Neuronal stem cell (in vitro differentiated cells): ENCODE measurements at regions not wholly inside any gene's neighbourhood (a gene's known extent, or its start where the extent isn't known, plus 50 kb on each side); places are given as distances from the start of the nearest gene placed in this dataset.
"Not testable (repeated sequence)": the region's sequence is repeated elsewhere in the genome, so short reads cannot be mapped to it uniquely, and the experiment has no call there.

Experiments used
- DNase-seq: peaks from one replicate; pipeline ENCODE4 v3.0.0-alpha.2; 2013; ENCODE audit warnings: low spot score
- H2AFZ ChIP-seq: one replicate; pipeline ENCODE4 v1.6.1; 2013; ENCODE audit warnings: mild to moderate bottlenecking, low read length, inconsistent platforms
- H2AK5ac ChIP-seq: 2 replicates; pipeline ENCODE4 v1.6.1; 2013; ENCODE audit warnings: low read depth, mild to moderate bottlenecking, inconsistent platforms, low read length, moderate library complexity, mixed read lengths
- H2BK120ac ChIP-seq: 2 replicates; pipeline ENCODE4 v1.6.1; 2013; ENCODE audit warnings: low read depth, mild to moderate bottlenecking, inconsistent platforms, low read length, moderate library complexity, mixed read lengths
- H2BK12ac ChIP-seq: one replicate; pipeline ENCODE4 v1.6.1; 2013; ENCODE audit warnings: low read length, inconsistent platforms
- H2BK15ac ChIP-seq: 2 replicates; pipeline ENCODE4 v1.6.1; 2013; ENCODE audit warnings: mild to moderate bottlenecking, low read length, inconsistent platforms, mixed read lengths
- H2BK5ac ChIP-seq: one replicate; pipeline ENCODE4 v1.6.1; 2013; ENCODE audit warnings: inconsistent platforms, mild to moderate bottlenecking, low read length, moderate library complexity
- H3K14ac ChIP-seq: one replicate; pipeline ENCODE4 v1.6.1; 2013; ENCODE audit warnings: low read length, inconsistent platforms
- H3K18ac ChIP-seq: 2 replicates; pipeline ENCODE4 v1.6.1; 2013; ENCODE audit warnings: low read length, inconsistent platforms
- H3K23ac ChIP-seq: 2 replicates; pipeline ENCODE4 v1.6.1; 2013; ENCODE audit warnings: low read depth, mild to moderate bottlenecking, mixed read lengths, low read length, inconsistent platforms; ENCODE audit not compliant: poor library complexity
- H3K27ac ChIP-seq: replicated peaks from 3 replicates; pipeline ENCODE4 v1.5.1; 2013; ENCODE audit warnings: low read length, inconsistent platforms
- H3K27me3 ChIP-seq, 3 experiments: 2 replicates each; pipeline ENCODE4 v1.6.1; 2013; ENCODE audit warnings: low read length in 3 of 3, mild to moderate bottlenecking in 2 of 3, inconsistent platforms in 1 of 3, low read depth in 1 of 3, mixed read lengths in 1 of 3, moderate library complexity in 1 of 3; ENCODE audit not compliant: control insufficient read depth in 3 of 3, insufficient read depth in 3 of 3
- H3K36me3 ChIP-seq, 2 donors: replicated peaks in 1 of 2; 2 replicates each; pipeline ENCODE4 v1.6.1; 2013; ENCODE audit warnings: low read length in 2 of 2; ENCODE audit not compliant: control insufficient read depth in 2 of 2, insufficient read depth in 2 of 2
- H3K4ac ChIP-seq: 2 replicates; pipeline ENCODE4 v1.6.1; 2013; ENCODE audit warnings: inconsistent platforms, mild to moderate bottlenecking, low read length, moderate library complexity
- H3K4me1 ChIP-seq, 2 donors: 1 replicate in 1 of 2; 2 replicates in 1 of 2; pipeline ENCODE4 v1.6.1; 2013; ENCODE audit warnings: low read length in 2 of 2, low read depth in 1 of 2; ENCODE audit not compliant: control insufficient read depth in 2 of 2, insufficient read depth in 1 of 2
- H3K4me2 ChIP-seq: one replicate; pipeline ENCODE4 v1.6.1; 2013; ENCODE audit warnings: mild to moderate bottlenecking, low read length, inconsistent platforms; ENCODE audit not compliant: insufficient read depth, poor library complexity, severe bottlenecking
- H3K4me3 ChIP-seq, 2 donors: 2 replicates each; pipeline ENCODE4 v1.5.1; 2013; ENCODE audit warnings: low read length in 2 of 2, mild to moderate bottlenecking in 2 of 2, inconsistent platforms in 1 of 2, moderate library complexity in 1 of 2
- H3K79me1 ChIP-seq: one replicate; pipeline ENCODE4 v1.6.1; 2013; ENCODE audit warnings: low read depth, mild to moderate bottlenecking, inconsistent platforms, low read length, moderate library complexity
- H3K9ac ChIP-seq: one replicate; pipeline ENCODE4 v1.6.1; 2013; ENCODE audit warnings: mild to moderate bottlenecking, low read depth, low read length, inconsistent platforms; ENCODE audit not compliant: poor library complexity
- H3K9me3 ChIP-seq, 2 donors: replicated peaks in 1 of 2; 2 replicates each; pipeline versions ENCODE3 to v1.6.1; 2013; ENCODE audit warnings: low read length in 2 of 2, mild to moderate bottlenecking in 2 of 2, inconsistent platforms in 1 of 2, low read depth in 1 of 2, mixed read lengths in 1 of 2, moderate library complexity in 1 of 2; ENCODE audit not compliant: control insufficient read depth in 2 of 2, insufficient read depth in 1 of 2
- H4K8ac ChIP-seq: one replicate; pipeline ENCODE4 v1.6.1; 2013; ENCODE audit warnings: low read depth, mild to moderate bottlenecking, inconsistent platforms, low read length, moderate library complexity
- H4K91ac ChIP-seq: one replicate; pipeline ENCODE4 v1.6.1; 2013; ENCODE audit warnings: low read length, low read depth, mild to moderate bottlenecking, inconsistent platforms; ENCODE audit not compliant: poor library complexity
- WGBS, 2 donors: extraction: QIAGEN DNeasy Blood & Tissue Kit; methylation state at CpG; one replicate each; pipeline ENCODE4 v1.1.7; 2013; ENCODE audit warnings: missing lambda C conversion rate in 2 of 2, mixed read lengths in 1 of 2; ENCODE audit not compliant: insufficient read length in 2 of 2, insufficient replicate concordance in 1 of 2; ENCODE audit errors: extremely low coverage in 2 of 2; 5-methylcytosine and 5-hydroxymethylcytosine counted together

GRCh38 chr10:106027240-106027639, 1137.3 kb downstream of the SORCS1 start:
- Histone ChIP-seq H3K36me3 (no peaks in the 10 kb centered on the region), H3K23ac (no peak overlapping the region), H2BK12ac (no peak overlapping the region), H3K27me3 (no peaks in the 10 kb centered on the region), H3K14ac (no peak overlapping the region), H3K4ac (no peak overlapping the region), H2AK5ac (no peak overlapping the region), H3K9ac (no peak overlapping the region), H2AFZ (no peak overlapping the region), H3K79me1 (no peaks in the 10 kb centered on the region), H3K9me3 (no peaks in the 10 kb centered on the region), H2BK5ac (no peak overlapping the region), H2BK120ac (no peak overlapping the region), H3K27ac (no peak overlapping the region), H3K18ac (no peak overlapping the region), H3K4me3 (no peak overlapping the region), H3K4me2 (no peak overlapping the region), H2BK15ac (no peak overlapping the region), H4K91ac (no peak overlapping the region), H4K8ac (no peak overlapping the region), H3K4me1 (peaks cover 0 to 3% of the 10 kb centered on the region in 2 donors)
- DNase-seq, result no peak
- no CpG with 5 or more reads among the region's 1 CpG for WGBS, 2 donors

DNA sequence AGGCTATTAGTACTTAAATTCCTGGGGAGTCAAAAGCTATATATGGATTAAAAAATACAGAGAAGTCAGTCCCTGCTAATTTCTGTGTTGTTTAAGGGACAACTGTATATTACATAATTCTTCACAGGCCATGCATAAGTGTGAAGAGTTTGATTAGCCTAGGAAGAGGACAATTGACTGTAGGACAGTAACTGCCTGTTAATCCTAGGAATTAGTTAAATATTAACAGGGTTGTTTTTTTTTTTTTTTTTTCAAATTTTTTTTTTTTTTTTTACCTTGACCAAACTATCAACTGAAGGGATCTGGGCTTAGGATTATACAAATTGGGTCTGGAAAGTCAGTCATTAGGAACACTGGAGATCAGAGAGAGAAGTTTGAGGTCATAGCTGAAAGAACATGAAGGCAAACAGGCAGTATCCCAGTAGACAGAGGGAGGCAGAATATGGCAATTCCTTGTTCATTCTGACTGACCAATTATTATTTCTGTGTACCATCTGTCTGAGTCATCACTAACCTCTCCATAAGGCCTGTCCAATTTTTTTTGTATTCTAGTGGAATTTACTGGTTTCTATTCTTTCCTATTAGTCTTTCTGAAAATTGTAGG, 1139.2 kb downstream of the SORCS1 start:
- no peak overlapping the region for H3K4me2 ChIP-seq
- H3K23ac ChIP-seq, result no peak overlapping the region
- H2BK120ac ChIP-seq, result no peak overlapping the region
- no peak overlapping the region for H3K9ac ChIP-seq
- no peak overlapping the region for H4K91ac ChIP-seq
- H4K8ac ChIP-seq, result no peak overlapping the region
- DNase-seq, result no peak
- no peaks in the 10 kb centered on the region for H3K79me1 ChIP-seq
- H3K4me3 ChIP-seq, result no peak overlapping the region
- H2BK15ac ChIP-seq, result no peak overlapping the region
- no peak overlapping the region for H3K4ac ChIP-seq
- H3K9me3 ChIP-seq, result no peaks in the 10 kb centered on the region
- H2AK5ac ChIP-seq, result no peak overlapping the region
- H2BK12ac ChIP-seq, result no peak overlapping the region
- H3K14ac ChIP-seq, result no peak overlapping the region
- H3K18ac ChIP-seq, result no peak overlapping the region
- peaks cover 0 to 3% of the 10 kb centered on the region in 2 donors for H3K4me1 ChIP-seq
- H3K27ac ChIP-seq, result no peak overlapping the region
- H3K36me3 ChIP-seq, result no peaks in the 10 kb centered on the region
- no peaks in the 10 kb centered on the region for H3K27me3 ChIP-seq
- no peak overlapping the region for H2BK5ac ChIP-seq
- H2AFZ ChIP-seq, result no peak overlapping the region

DNA sequence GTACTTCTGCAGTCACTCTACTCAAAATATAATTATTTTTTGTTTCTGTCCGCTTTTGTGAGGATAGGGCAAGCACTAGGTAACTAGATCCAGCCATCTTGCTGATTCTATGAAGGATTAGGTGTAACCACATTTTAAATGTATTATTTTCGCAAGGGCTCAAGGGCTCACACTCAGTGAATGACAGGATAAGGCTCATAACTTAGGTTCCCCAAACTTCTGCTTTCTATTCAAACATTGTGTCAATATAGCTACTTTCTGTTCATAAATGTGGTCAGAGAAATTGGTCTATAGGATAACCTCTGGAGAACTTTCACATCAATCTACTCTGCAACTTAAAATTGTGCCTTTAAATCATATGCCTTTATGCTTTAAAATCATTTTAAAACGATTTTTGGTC, 1141.2 kb downstream of the SORCS1 start:
- WGBS, 2 donors, result no CpG with 5 or more reads among the region's 3 CpGs
- Histone ChIP-seq H3K9ac (no peak overlapping the region), H4K91ac (no peak overlapping the region), H3K27ac (no peak overlapping the region), H2BK5ac (no peak overlapping the region), H3K18ac (no peak overlapping the region), H2BK12ac (no peak overlapping the region), H3K4me3 (no peak overlapping the region), H2AK5ac (no peak overlapping the region), H2AFZ (no peak overlapping the region), H3K36me3 (no peaks in the 10 kb centered on the region), H2BK120ac (no peak overlapping the region), H4K8ac (no peak overlapping the region), H3K4me2 (no peak overlapping the region), H3K9me3 (no peaks in the 10 kb centered on the region), H3K14ac (no peak overlapping the region), H3K4me1 (peaks cover 0 to 3% of the 10 kb centered on the region in 2 donors), H3K79me1 (no peaks in the 10 kb centered on the region), H2BK15ac (no peak overlapping the region), H3K4ac (no peak overlapping the region), H3K23ac (no peak overlapping the region), H3K27me3 (no peaks in the 10 kb centered on the region)
- no peak for DNase-seq

- H2BK120ac ChIP-seq, H3K18ac ChIP-seq, H3K4ac ChIP-seq, H3K14ac ChIP-seq, DNase-seq, H3K4me2 ChIP-seq, H2BK12ac ChIP-seq, H3K4me1 ChIP-seq, H3K36me3 ChIP-seq, H3K9ac ChIP-seq, H2AFZ ChIP-seq, H4K91ac ChIP-seq, H2BK5ac ChIP-seq, H2AK5ac ChIP-seq, H3K4me3 ChIP-seq, H3K23ac ChIP-seq, H3K27ac ChIP-seq, H3K27me3 ChIP-seq, H3K79me1 ChIP-seq, H3K9me3 ChIP-seq, H2BK15ac ChIP-seq, H4K8ac ChIP-seq: not testable (repeated sequence)
- WGBS, 2 donors, result no CpG with 5 or more reads among the region's 6 CpGs
Measured at GRCh38 chr10:106019559-106019958, 1144.9 kb downstream of the SORCS1 start.
